ENCODE measurements at regions not wholly inside any gene's neighbourhood (a gene's known extent, or its start where the extent isn't known, plus 50 kb on each side); places are given as distances from the start of the nearest gene placed in this dataset.

- H3K9me3 Mint-ChIP-seq: peaks cover 0 to 33% (median 10%) of the 10 kb centered on the region in 9 donors
Measured at GRCh38 chr6:106766201-106766600, 136.8 kb downstream of the QRSL1 start.

GRCh38 chr6:106765496-106765895 lies 136.1 kb downstream of the QRSL1 start:
- H3K4me3 Mint-ChIP-seq: no peak overlapping the region
- no peaks in the 10 kb centered on the region for H3K4me1 Mint-ChIP-seq
- H3K36me3 Mint-ChIP-seq: peaks cover 0 to 7% (median under 1%) of the 10 kb centered on the region in 3 donors
- POLR2A ChIA-PET: no interaction called here
- no peak overlapping the region for H3K27ac Mint-ChIP-seq
- ATAC-seq (no peak), DNase-seq (no peak)
- H3K27me3 Mint-ChIP-seq: peaks cover 0 to 2% (median 0%) of the 10 kb centered on the region in 5 donors
- H3K9me3 Mint-ChIP-seq: peaks cover 0 to 30% (median 5%) of the 10 kb centered on the region in 9 donors

More at GRCh38 chr6:106766201-106766600, 136.8 kb downstream of the QRSL1 start:
- Mint-ChIP-seq H3K27me3 (peaks cover 0 to 4% (median 0%) of the 10 kb centered on the region in 5 donors), H3K27ac (no peak overlapping the region), H3K4me3 (no peak overlapping the region), H3K4me1 (no peaks in the 10 kb centered on the region), H3K36me3 (peaks cover 0 to 7% (median 0%) of the 10 kb centered on the region in 3 donors)
- POLR2A ChIA-PET: no interaction called here
- ATAC-seq (no peak), DNase-seq (no peak)

DNA sequence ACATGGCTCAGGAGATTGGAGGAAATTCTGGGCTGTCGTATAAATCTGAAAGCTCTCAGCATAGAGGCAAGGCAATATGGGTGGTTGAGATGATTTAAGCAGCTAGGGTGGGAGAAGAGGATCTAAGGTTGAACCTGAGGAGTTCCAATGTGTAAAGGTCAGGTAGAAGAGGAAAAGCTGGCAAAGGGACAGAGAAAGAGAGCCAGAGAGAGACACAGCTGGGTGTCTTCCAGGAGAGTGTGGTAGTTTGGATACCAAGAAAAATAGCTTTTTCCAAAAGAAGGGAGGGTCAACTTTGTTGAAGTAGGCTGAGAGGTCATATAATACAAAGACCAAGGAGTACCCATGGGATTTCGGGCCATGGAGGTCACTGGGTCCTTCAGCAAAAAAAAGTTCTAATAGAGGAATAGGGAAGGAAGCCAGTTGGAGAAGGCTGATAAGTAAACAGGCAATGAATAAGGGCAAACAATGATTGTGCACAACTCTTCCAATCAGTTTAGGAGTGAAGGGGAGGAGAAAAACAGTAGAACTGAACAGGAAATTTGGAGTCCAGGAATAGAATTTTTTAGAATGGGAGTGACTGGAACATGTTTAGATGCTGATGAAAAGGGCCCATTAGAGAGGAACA lies 135.1 kb downstream of the QRSL1 start:
- ATAC-seq (no peak), DNase-seq (no peak)
- POLR2A ChIA-PET: no interaction called here
- H3K9me3 Mint-ChIP-seq: peaks cover 0 to 32% (median 10%) of the 10 kb centered on the region in 9 donors
- no peak overlapping the region for H3K4me3 Mint-ChIP-seq
- no peak overlapping the region for H3K27ac Mint-ChIP-seq
- peaks cover 0 to 5% (median 2%) of the 10 kb centered on the region in 5 donors for H3K27me3 Mint-ChIP-seq
- no peaks in the 10 kb centered on the region for H3K4me1 Mint-ChIP-seq
- H3K36me3 Mint-ChIP-seq: peaks cover 0 to 15% (median 3%) of the 10 kb centered on the region in 3 donors

DNA sequence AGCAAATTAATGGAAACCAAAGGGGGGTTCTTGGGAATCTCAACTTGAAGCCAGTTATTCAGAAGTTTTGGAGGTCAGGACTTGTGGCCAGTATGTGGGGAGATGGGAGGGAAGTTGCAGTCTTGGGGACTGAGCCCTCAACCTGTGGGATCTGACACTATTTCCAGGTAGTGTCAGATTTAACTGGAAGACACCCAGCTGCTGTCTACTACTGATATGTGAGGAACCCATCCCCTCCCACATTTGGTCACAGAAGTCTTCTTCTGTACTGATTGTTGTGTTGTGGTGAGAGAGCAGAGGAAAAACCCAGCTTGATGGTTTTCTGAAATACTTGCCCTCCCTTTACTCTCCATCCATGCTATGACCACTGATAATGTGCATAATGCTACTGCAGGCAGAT lies 134.0 kb downstream of the QRSL1 start:
- no peak overlapping the region for H3K4me3 Mint-ChIP-seq
- no peak for DNase-seq
- peaks cover 0 to 6% (median 4%) of the 10 kb centered on the region in 5 donors for H3K27me3 Mint-ChIP-seq
- H3K9me3 Mint-ChIP-seq: peaks cover 0 to 34% (median 10%) of the 10 kb centered on the region in 9 donors
- ATAC-seq: no peak
- H3K4me1 Mint-ChIP-seq: no peaks in the 10 kb centered on the region
- peaks cover 0 to 19% (median 3%) of the 10 kb centered on the region in 3 donors for H3K36me3 Mint-ChIP-seq
- POLR2A ChIA-PET: no interaction called here
- no peak overlapping the region for H3K27ac Mint-ChIP-seq

GRCh38 chr6:106761160-106761559 lies 131.8 kb downstream of the QRSL1 start:
- Mint-ChIP-seq H3K27ac (no peak overlapping the region), H3K36me3 (peaks cover 0 to 19% (median 3%) of the 10 kb centered on the region in 3 donors), H3K27me3 (peaks cover 0 to 6% (median 4%) of the 10 kb centered on the region in 5 donors), H3K9me3 (peaks cover 0 to 34% (median 10%) of the 10 kb centered on the region in 9 donors), H3K4me1 (no peaks in the 10 kb centered on the region), H3K4me3 (no peak overlapping the region)
- DNase-seq: no peak
- POLR2A ChIA-PET: no interaction called here
- no peak for ATAC-seq

GRCh38 chr6:106759112-106759511 lies 129.7 kb downstream of the QRSL1 start:
- Mint-ChIP-seq H3K4me1 (no peaks in the 10 kb centered on the region), H3K4me3 (no peak overlapping the region), H3K27ac (no peak overlapping the region), H3K9me3 (peaks cover 0 to 34% (median 10%) of the 10 kb centered on the region in 9 donors), H3K36me3 (peaks cover 0 to 19% (median 3%) of the 10 kb centered on the region in 3 donors), H3K27me3 (peaks cover 0 to 6% (median 4%) of the 10 kb centered on the region in 5 donors)
- POLR2A ChIA-PET: no interaction called here
- ATAC-seq (no peak), DNase-seq (no peak)

DNA sequence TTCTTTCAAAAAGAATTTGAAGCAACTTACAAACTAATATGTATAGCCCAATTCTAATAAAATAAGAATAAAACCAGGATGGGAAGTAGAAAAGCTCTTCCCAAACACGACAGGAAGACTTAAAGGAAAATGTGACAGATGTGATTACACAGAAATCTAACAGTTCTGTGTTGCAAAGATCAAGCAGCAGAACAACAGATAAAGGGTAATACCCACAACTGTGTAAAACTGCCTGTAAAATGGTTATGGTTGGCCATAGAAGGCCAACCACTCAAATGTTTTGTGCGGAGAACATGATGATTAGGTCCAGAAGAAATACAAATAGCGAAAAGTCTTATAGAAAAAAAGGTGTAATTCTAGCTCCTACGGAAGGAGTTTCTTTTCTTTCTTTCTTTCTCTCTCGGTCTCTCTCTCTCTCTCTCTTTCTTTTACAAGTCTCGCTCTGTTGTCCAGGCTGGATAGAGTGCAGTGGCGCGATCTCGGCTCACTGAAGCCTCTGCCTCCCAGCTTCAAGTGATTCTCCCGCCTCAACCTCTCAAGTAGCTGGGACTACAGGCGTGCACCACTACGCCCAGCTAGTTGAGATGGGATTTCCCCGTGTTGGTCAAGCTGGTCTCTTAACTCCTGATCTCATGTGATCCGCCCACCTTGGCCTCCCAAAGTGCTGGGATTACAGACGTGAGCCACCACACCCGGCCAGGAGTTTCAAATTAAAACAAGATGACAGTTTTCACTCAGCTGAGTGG lies 128.5 kb downstream of the QRSL1 start:
- no peak overlapping the region for H3K4me3 Mint-ChIP-seq
- POLR2A ChIA-PET: no interaction called here
- peaks cover 0 to 34% (median 10%) of the 10 kb centered on the region in 9 donors for H3K9me3 Mint-ChIP-seq
- H3K4me1 Mint-ChIP-seq: no peaks in the 10 kb centered on the region
- H3K36me3 Mint-ChIP-seq: peaks cover 0 to 19% (median 3%) of the 10 kb centered on the region in 3 donors
- ATAC-seq: no peak
- DNase-seq: no peak
- H3K27me3 Mint-ChIP-seq: peaks cover 0 to 6% (median 4%) of the 10 kb centered on the region in 5 donors
- H3K27ac Mint-ChIP-seq: no peak overlapping the region

DNA sequence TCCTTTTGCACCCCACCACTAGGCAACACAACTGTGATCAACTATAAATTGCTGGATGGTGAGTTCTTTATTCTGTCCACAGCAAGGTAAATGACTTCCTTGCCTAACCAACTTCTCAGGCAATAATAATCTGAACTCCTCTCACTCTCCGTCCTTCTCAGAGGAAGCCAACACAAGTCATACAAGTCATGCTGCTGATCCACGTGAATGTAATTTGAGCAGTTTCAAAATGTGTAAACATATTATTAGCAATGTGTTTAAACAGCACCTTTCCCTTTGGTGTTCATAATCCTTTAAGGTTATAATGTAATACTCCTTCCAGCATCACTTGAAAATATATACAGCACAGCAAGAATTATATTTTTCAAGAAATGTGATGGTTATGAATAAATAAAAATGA lies 127.9 kb downstream of the QRSL1 start:
- DNase-seq (no peak), ATAC-seq (no peak)
- H3K27ac Mint-ChIP-seq: no peak overlapping the region
- H3K36me3 Mint-ChIP-seq: peaks cover 0 to 15% (median 3%) of the 10 kb centered on the region in 3 donors
- POLR2A ChIA-PET: no interaction called here
- H3K9me3 Mint-ChIP-seq: peaks cover 0 to 28% (median 8%) of the 10 kb centered on the region in 9 donors
- no peak overlapping the region for H3K4me3 Mint-ChIP-seq
- no peaks in the 10 kb centered on the region for H3K4me1 Mint-ChIP-seq
- H3K27me3 Mint-ChIP-seq: peaks cover 0 to 10% (median 4%) of the 10 kb centered on the region in 5 donors

- Mint-ChIP-seq H3K27ac (no peak overlapping the region), H3K36me3 (peaks cover 0 to 4% (median 0%) of the 10 kb centered on the region in 3 donors), H3K9me3 (peaks cover 0 to 6% (median 3%) of the 10 kb centered on the region in 9 donors), H3K4me3 (no peak overlapping the region), H3K27me3 (peaks cover 0 to 5% (median 2%) of the 10 kb centered on the region in 5 donors), H3K4me1 (no peaks in the 10 kb centered on the region)
- POLR2A ChIA-PET: interaction anchor here (1.1 kb wide), 1 partner anchor 176 kb away, joined by 3 read pairs; no protein-coding TSS in a partner anchor
- no peak for DNase-seq
- ATAC-seq: no peak
Measured at GRCh38 chr6:106754215-106754614, 124.8 kb downstream of the QRSL1 start.

DNA sequence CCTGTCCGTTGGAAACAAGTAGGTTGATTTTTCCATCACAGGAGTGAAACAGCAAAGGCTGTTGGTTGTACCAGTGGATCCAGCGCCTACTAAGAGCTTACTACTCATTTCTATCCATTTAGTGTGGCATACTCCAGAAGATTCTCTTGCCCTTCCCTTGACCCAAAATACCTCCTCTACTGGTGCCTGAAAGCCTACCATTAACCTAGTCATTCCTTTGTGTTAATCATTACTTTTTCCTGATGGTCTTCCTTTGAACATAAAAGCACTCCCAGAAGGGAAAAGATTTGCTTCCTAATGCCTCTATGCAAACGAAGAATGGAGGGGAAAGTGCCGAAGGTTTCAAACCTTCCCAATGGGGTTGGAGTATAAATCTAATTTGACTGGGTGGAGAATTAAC lies 123.3 kb downstream of the QRSL1 start:
- POLR2A ChIA-PET: no interaction called here
- ATAC-seq (no peak), DNase-seq (no peak)
- H3K4me3 Mint-ChIP-seq: no peak overlapping the region
- no peaks in the 10 kb centered on the region for H3K4me1 Mint-ChIP-seq
- H3K27ac Mint-ChIP-seq: no peak overlapping the region
- H3K27me3 Mint-ChIP-seq: peaks cover 1 to 10% (median 4%) of the 10 kb centered on the region in 5 donors
- no peaks in the 10 kb centered on the region for H3K36me3 Mint-ChIP-seq
- H3K9me3 Mint-ChIP-seq: no peaks in the 10 kb centered on the region

- Mint-ChIP-seq H3K4me1 (no peaks in the 10 kb centered on the region), H3K27me3 (peaks cover 1 to 10% (median 7%) of the 10 kb centered on the region in 5 donors), H3K27ac (no peak overlapping the region), H3K36me3 (no peaks in the 10 kb centered on the region), H3K9me3 (no peaks in the 10 kb centered on the region), H3K4me3 (no peak overlapping the region)
- DNase-seq (no peak), ATAC-seq (no peak)
- POLR2A ChIA-PET: no interaction called here
Measured at GRCh38 chr6:106751501-106752252, 122.3 kb downstream of the QRSL1 start.

GRCh38 chr6:106750946-106751345 lies 121.6 kb downstream of the QRSL1 start:
- ATAC-seq (no peak), DNase-seq (no peak)
- H3K9me3 Mint-ChIP-seq: no peaks in the 10 kb centered on the region
- POLR2A ChIA-PET: no interaction called here
- no peak overlapping the region for H3K4me3 Mint-ChIP-seq
- peaks cover 1 to 14% (median 7%) of the 10 kb centered on the region in 5 donors for H3K27me3 Mint-ChIP-seq
- H3K36me3 Mint-ChIP-seq: no peaks in the 10 kb centered on the region
- H3K4me1 Mint-ChIP-seq: no peaks in the 10 kb centered on the region
- H3K27ac Mint-ChIP-seq: no peak overlapping the region

All from naive thymus-derived CD8-positive, alpha-beta T cell (primary cell).